ENCODE measurements at regions not wholly inside any gene's neighbourhood (a gene's known extent, or its start where the extent isn't known, plus 50 kb on each side); places are given as distances from the start of the nearest gene placed in this dataset.

DNA sequence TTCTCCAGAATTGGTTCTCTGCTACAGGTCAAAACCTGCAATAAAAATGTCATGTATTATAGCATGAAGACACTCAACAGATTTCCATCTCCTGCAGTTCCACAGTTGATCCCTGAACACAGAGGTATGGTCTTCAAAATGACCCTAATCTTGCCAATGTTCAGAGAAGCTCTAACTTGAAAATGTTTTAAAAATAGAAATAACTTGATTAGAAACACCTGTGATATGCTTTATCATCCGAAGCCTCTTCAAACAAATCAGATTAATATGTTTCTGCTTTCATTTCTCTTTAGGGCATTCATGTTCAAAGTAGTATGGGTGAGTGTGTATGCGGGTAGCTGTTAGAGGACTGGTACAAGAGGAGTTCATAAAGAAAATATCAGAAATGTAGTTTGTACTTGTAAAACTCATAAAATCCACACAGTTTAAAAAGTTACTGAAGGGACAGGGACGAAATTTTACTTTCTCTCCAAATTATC, 60.4 kb downstream of the KCNRG start:
- TF ChIP-seq POLR2A (IDR thresholded peaks at IDR 0.05; ENCODE audit: low read depth, low read length), result no peak
- no peak for TF ChIP-seq POLR2AphosphoS5 (IDR thresholded peaks at IDR 0.05; ENCODE audit: low read depth, low read length)
- no peak for TF ChIP-seq TAF1 (IDR thresholded peaks at IDR 0.05; ENCODE audit: low read depth, low read length)
- no peak for TF ChIP-seq POU2F2 (IDR thresholded peaks at IDR 0.05; ENCODE audit: low read depth, low read length)
- no peak for TF ChIP-seq PAX5 (IDR thresholded peaks at IDR 0.05; ENCODE audit: insufficient read depth, low read length, severe bottlenecking)

Measured in GM12891 (cell line).